HG03378 (cell line): ENCODE measurements at regions not wholly inside any gene's neighbourhood (a gene's known extent, or its start where the extent isn't known, plus 50 kb on each side); places are given as distances from the start of the nearest gene placed in this dataset.

Experiments used
- ATAC-seq: cut with Tn5 transposase; IDR thresholded peaks from one replicate; pipeline ENCODE4 v1.9.1; 2021; ENCODE audit warnings: mild to moderate bottlenecking, moderate library complexity; ENCODE audit not compliant: unreplicated experiment

DNA sequence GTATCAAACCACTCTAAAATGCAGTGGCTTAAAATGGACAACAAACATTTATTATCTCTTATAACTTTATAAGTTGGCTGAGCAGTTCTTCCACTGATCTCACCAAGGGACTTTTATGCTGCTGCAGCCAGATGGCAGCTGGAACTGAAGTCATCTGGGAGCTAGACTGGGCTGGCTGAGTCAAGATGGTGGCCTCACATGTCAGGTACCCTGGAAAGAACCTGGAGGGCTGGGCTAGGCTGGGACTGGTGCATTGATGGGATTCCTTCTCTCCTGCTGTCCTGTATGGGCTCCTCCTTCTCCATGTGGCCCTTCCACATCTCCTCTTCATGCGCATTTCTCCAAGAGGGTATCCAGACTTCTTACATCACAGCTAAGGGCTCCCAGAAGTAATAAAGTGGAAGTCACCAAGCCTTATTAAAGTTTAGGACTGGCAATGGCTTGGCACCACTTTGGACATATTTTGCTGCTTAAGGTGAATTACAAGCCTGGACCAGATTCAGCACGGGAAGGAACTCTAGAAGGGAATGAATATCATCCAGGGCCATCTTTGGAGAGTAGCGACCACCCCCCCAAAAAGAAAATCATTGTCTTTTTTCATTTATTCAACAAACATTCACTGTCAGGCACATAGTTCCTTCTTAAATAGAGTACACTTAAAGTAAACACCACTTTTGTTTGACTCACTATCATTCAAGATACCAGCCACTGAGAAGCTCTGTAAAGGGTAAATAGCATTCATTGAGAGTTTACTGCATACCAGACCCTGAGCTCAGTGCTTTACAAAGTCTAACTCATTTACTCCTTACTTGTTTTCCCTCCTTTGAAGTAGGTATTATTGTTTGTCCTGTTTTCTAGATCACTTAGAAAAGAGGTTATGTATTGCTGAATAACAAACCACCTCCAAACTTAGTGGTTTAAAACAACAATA lies 138.0 kb downstream of the ZFP36L2 start:
- ATAC-seq = no peak

GRCh38 chr2:43087413-43087812 lies 139.0 kb downstream of the ZFP36L2 start:
- ATAC-seq = no peak

- ATAC-seq = no peak
Measured at GRCh38 chr2:43086451-43087221, 139.8 kb downstream of the ZFP36L2 start.

DNA sequence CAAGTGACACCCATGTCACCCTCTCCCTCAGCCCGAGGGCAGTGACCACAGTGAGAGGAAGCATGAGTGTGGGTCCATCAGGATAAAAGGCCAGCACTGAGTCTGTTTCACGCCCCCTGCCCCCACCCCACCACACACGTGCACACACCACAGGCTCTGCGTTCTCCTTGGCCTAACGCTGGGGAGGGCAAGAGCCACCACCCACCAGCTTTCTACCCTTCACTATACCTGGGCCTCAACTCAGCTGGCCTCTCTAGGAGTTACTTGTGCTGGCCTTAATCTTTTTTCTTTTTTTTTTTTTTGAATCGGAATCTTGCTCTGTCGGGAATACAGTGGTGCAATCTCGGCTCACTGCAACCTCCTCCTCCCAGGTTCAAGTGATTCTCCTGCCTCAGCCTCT lies 140.5 kb downstream of the ZFP36L2 start:
- ATAC-seq = no peak

- ATAC-seq = no peak
Measured at GRCh38 chr2:43085505-43085904, 140.9 kb downstream of the ZFP36L2 start.

GRCh38 chr2:43084699-43085091 lies 141.7 kb downstream of the ZFP36L2 start:
- ATAC-seq = no peak

- ATAC-seq = no peak
Measured at GRCh38 chr2:43083710-43084698, 142.4 kb downstream of the ZFP36L2 start.

- ATAC-seq = no peak
Measured at GRCh38 chr2:43082903-43083677, 143.3 kb downstream of the ZFP36L2 start.

- no peak for ATAC-seq
Measured at GRCh38 chr2:43082111-43082894, 144.1 kb downstream of the ZFP36L2 start.

DNA sequence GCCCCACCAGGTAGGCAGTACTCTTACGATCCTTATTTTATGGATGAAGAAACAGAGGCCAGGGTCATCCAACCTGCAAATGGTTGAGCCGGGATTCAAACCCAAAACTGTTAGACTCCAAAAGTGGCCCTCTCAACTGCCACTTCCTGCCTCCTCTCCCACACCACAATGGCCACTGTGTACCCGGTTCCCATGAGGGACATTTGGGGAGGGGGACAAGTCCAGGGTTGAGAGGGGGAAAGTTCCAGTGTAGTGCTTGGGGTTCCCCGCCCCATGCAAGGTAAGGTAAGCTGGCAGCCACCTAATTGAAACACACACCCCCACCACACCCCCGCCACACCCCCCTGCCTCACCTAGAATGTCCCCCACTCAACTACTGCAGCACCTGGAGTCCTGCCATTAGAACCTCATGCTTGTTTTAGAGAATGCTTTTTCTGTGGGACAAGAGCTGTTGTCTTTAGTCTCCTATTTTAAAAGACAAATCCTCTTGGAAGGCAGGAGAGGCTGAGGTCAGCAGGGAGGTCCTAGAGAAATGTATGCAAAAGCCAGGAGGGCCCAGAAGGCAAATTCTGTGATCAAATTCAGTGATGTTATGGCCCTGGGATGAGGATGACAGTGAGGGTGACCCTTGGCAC lies 145.2 kb downstream of the ZFP36L2 start:
- ATAC-seq = no peak

- ATAC-seq = no peak
Measured at GRCh38 chr2:43080571-43081021, 145.8 kb downstream of the ZFP36L2 start.

DNA sequence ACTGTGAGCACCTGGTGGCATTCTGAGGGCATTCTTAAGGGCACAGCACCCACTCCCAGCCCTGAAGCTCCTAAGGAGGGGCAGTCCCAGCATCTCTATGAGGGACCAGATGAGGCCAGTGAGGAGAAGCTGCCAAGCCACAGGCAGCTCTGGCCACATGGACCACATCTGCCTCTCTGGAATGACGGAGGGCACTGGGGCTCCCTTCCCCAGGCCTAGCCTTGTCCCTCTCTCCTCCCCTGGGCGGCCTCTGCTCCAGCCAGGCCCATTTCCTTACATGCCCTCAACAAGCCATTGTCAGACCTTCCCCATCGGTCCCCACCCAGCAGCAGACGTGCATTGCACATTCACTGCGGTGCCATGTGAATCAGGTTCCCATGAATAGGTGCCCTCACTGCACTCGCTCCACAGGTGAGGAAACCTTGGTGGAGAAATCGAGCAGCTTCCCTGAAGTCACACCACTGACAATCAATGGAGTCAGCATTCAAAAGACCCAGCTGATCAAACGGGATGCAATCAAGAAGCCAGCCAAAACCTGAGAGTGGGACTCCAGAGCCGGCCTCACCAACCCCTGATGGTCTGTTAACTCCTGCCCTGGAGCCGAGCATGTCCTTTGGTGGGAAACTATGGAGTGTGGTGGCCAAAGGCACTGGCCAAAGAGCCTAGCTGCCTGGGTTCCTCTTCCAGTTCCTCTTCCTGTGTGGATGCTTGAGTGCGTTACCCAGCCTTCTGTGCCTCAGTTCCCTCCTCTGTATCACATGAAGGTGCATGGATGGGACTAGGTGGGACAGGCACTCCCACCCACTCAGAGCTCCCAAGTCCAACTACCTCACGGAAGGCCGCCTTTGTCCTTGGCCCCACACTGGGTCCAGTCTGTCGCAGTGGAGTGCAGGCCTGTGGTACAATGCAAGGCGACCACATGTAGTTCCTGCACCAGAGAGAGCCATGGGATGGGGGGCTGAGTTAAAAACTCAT lies 147.3 kb downstream of the ZFP36L2 start:
- ATAC-seq = no peak

DNA sequence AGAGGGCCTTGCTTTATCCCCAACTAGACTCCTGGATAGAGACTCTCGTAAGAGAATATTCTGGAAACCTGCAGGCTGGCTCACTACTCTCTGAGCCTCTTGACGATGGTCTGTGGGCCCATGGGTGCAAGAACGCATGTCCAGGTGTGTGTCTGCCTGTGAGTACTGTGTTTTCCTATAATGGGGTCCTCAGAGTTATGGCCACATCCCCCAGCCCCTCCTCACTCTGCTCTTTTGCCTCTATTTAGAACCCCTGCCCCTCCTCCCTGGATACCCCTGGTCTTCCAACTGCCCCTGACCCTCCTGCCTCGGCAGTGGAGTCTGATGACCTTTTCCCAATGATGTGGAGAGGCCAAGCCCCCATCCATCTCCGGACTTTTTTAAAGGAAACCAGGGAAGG lies 148.1 kb downstream of the ZFP36L2 start:
- ATAC-seq = no peak

DNA sequence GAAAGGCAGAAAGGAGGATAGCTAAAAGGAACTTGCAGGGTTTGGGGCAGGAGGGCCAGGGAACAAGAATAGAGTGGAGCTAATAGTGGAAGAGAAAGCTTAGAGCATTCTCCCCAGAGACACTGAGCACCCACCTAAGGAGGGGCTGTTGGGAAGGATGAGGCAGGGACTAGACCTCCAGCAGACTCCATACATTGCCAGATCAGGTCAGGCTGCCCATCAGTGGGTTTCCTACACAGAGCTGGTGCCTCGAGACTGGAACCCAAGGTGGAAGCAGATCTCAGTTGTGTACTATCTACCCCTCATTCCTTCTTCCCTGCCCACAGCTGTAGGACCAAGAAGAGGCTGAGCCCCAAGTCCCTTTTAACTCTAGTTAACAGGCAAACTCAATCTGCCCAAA lies 148.5 kb downstream of the ZFP36L2 start:
- no peak for ATAC-seq

DNA sequence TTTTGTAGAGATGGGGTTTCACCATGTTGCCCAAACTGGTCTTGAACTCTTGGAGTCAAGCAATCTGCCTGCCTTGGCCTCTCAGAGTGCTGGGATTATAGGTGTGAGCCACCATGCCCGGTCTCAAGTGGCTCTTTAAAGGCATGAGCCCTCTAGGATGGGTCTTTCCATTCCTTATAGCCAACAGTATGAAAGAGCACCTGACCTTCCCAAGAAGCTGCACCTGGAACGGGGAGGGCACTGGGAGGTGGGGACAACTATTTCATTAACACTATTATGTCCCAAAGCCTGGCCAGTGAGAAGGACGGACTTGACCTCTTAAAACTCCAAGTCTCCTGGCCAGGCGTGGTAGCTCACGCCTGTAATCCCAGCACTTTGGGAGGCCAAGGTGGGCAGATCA lies 149.7 kb downstream of the ZFP36L2 start:
- ATAC-seq = no peak

- ATAC-seq = no peak
Measured at GRCh38 chr2:43075811-43076585, 150.4 kb downstream of the ZFP36L2 start.
